ENCODE measurements at regions not wholly inside any gene's neighbourhood (a gene's known extent, or its start where the extent isn't known, plus 50 kb on each side); places are given as distances from the start of the nearest gene placed in this dataset.

DNA sequence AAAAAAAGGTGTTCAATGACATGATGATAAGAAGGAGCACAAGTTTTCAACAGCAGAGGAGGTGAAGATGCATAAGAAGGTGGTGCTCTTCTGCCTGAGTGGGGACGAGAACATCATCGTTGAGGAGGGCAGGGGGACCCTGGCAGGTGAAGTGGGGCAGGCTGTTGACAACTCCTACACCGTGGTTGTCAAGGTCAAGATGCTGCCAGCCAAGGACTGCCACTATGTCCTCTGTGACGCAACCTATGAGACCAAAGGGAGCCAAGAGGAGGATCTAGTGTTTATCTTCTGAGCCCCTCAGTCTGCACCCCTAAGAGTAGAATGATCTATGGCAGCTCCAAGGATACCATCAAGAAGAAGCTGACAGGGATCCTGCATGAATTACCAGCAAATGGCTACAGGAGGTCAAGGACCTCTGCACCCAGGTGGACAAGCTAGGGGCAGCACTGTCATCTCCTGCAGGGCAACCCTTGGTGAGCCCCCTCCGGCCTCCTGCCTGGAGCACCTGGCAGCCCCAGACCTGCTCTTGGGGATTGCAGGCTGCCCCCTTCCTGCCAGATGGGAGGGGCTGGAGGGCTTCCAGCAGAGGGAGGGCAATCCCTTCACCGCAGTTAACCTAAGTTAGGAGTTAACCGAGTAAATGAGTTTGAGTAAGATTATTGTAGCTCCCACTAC, 80.5 kb downstream of the ZNF281 start:
- TF ChIP-seq EZH2 (IDR thresholded peaks at IDR 0.05; ENCODE audit: insufficient read depth, poor library complexity, severe bottlenecking), result no peak
- TF ChIP-seq EZH2phosphoT487 (IDR thresholded peaks at IDR 0.05; ENCODE audit: insufficient read depth, low read depth), result no peak
